K562 (cell line): ENCODE measurements at regions not wholly inside any gene's neighbourhood (a gene's known extent, or its start where the extent isn't known, plus 50 kb on each side); places are given as distances from the start of the nearest gene placed in this dataset.

Source experiments
- EZH2 ChIP-seq: IDR thresholded peaks from 2 replicates; pipeline ENCODE4 v1.6.1; 2012; ENCODE audit warnings: low read depth, mild to moderate bottlenecking, inconsistent platforms, low read length, borderline replicate concordance
- MED1 ChIP-seq: sonication (generic); formaldehyde crosslinking; IDR thresholded peaks from 2 replicates; pipeline ENCODE4 v1.8.1; 2023; ENCODE audit warnings: missing genetic modification reagents, borderline replicate concordance
- PATZ1 ChIP-seq: fragments of 250-450 bp; sonication (Bioruptor Pico); IDR thresholded peaks from 2 replicates; pipeline ENCODE4 v1.5.0; 2020; ENCODE audit warnings: mild to moderate bottlenecking, borderline replicate concordance
- UBTF ChIP-seq, 2 experiments: IDR thresholded peaks; 2 replicates each; pipeline ENCODE4 v1.6.1; 2012; ENCODE audit warnings: improper control_type of control experiment in 2 of 2, low read depth in 2 of 2, low read length in 2 of 2, borderline replicate concordance in 1 of 2
- ZFP1 ChIP-seq: fragments of 450-650 bp; formaldehyde crosslinking; IDR thresholded peaks from 2 replicates; pipeline ENCODE4 v1.4.0; 2020; ENCODE audit warnings: mild to moderate bottlenecking, mixed read lengths

- TF ChIP-seq PATZ1 (CRISPR knock-in tag) (no peak), ZFP1 (CRISPR knock-in tag) (no peak), UBTF (IDR thresholded peaks at IDR 0.05; ENCODE audit: borderline replicate concordance in 1 of 2, low read depth in 2 of 2, low read length in 2 of 2) (no peak), EZH2 (no peak), MED1 (no peak)
Observed at GRCh38 chr10:2143213-2143835, 406.0 kb upstream of the ADARB2 start.
